BLaER1 (cell line): ENCODE measurements at regions not wholly inside any gene's neighbourhood (a gene's known extent, or its start where the extent isn't known, plus 50 kb on each side); places are given as distances from the start of the nearest gene placed in this dataset.
"Not testable (repeated sequence)": the region's sequence is repeated elsewhere in the genome, so short reads cannot be mapped to it uniquely, and the experiment has no call there.

Experiments used
- H3K27ac ChIP-seq: shearing (Covaris generic); formaldehyde crosslinking; 2 replicates; pipeline ENCODE4 v1.8.1; 2022
- H3K27me3 ChIP-seq: shearing (Covaris generic); formaldehyde crosslinking; 2 replicates; pipeline ENCODE4 v1.8.1; 2022
- H3K36me3 ChIP-seq: shearing (Covaris generic); formaldehyde crosslinking; 2 replicates; pipeline ENCODE4 v1.8.1; 2022
- H3K4me1 ChIP-seq: shearing (Covaris generic); formaldehyde crosslinking; 2 replicates; pipeline ENCODE4 v1.8.1; 2022
- H3K4me2 ChIP-seq: shearing (Covaris generic); formaldehyde crosslinking; 2 replicates; pipeline ENCODE4 v1.8.1; 2022
- H3K4me3 ChIP-seq: shearing (Covaris generic); formaldehyde crosslinking; 2 replicates; pipeline ENCODE4 v1.8.1; 2022
- H3K9ac ChIP-seq: shearing (Covaris generic); formaldehyde crosslinking; 2 replicates; pipeline ENCODE4 v1.8.1; 2022
- H3K9me3 ChIP-seq: shearing (Covaris generic); formaldehyde crosslinking; 2 replicates; pipeline ENCODE4 v1.8.1; 2022
- H4K20me1 ChIP-seq: shearing (Covaris generic); formaldehyde crosslinking; 2 replicates; pipeline ENCODE4 v1.8.1; 2022
- Cebpa-rat ChIP-seq: shearing (Covaris generic); IDR thresholded peaks from 2 replicates; pipeline ENCODE4 v1.8.1; 2022

GRCh38 chr21:15119486-15119885 lies 54.7 kb upstream of the NRIP1 start:
- no peaks in the 10 kb centered on the region for H4K20me1 ChIP-seq
- peaks cover 34% of the 10 kb centered on the region for H3K4me1 ChIP-seq
- TF ChIP-seq Cebpa-rat: no peak
- H3K9me3 ChIP-seq: 0 out of 2 replicates have a peak, but pooled peaks cover 4% of the 10 kb centered on the region
- H3K4me2 ChIP-seq: peak overlapping the region; percentile 72
- peak overlapping the region; percentile 43; the same call in 1 of the 2 replicates for H3K9ac ChIP-seq
- no peaks in the 10 kb centered on the region for H3K36me3 ChIP-seq
- no peak overlapping the region; the same call in 1 of the 2 replicates for H3K27ac ChIP-seq
- H3K27me3 ChIP-seq: no peaks in the 10 kb centered on the region
- no peak overlapping the region for H3K4me3 ChIP-seq

DNA sequence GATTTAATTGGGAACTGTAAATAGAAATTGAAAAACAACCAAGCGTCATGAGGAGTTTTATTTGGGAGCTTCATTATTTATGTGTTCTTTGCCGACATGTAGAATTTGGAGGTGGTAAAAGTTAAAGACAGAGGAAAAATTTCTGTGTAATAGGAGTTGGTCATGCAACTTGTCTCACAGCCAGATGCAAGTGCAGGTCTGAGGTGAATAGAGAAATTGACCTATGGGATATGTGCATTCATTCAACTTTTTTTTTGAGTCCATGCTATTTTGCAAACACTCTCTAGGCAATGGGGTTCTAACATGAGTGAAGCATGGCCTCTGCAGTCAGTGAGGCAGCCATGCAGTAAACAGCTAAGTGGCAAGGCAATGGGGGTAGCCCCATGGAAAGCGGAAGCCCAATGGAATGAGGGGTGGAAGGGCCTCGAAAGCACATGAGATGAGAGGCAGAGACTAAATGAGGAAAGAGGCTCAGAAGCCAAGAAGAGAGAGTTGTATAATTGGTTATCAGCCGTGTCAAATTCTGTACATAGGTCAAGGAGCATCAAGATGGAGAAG lies 56.4 kb upstream of the NRIP1 start:
- Histone ChIP-seq H4K20me1 (no peaks in the 10 kb centered on the region), H3K36me3 (no peaks in the 10 kb centered on the region), H3K4me2 (no peak overlapping the region), H3K4me1 (peaks cover 36% of the 10 kb centered on the region), H3K9ac (no peak overlapping the region), H3K4me3 (no peak overlapping the region), H3K9me3 (0 out of 2 replicates have a peak, but pooled peaks cover 10% of the 10 kb centered on the region), H3K27ac (no peak overlapping the region), H3K27me3 (no peaks in the 10 kb centered on the region)
- no peak for TF ChIP-seq Cebpa-rat

DNA sequence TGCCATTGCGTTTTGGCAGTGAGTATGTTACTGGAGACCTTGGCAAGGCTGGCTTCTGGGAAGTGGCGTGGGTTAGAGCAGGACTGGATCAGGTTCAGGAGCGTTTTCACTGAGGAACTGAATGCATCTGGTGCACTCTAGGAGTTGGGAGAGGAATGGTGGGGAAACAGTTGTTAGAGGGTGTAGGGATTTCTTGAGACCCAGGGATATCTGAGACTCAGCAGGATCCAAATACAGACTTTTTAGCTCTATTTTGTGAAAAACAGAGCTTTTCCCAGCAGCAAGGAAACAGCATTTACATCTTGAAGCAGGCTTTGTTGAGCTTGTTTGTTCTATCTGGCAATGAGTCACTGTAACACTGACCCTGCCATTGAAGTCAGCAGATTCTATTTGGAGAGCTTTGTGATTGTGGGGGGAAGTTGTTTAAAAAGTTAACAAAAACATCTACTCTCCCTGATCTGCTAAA lies 56.9 kb upstream of the NRIP1 start:
- no peak for TF ChIP-seq Cebpa-rat
- H4K20me1 ChIP-seq: no peaks in the 10 kb centered on the region

GRCh38 chr21:15122241-15122640 lies 57.4 kb upstream of the NRIP1 start:
- TF ChIP-seq Cebpa-rat: no peak
- Histone ChIP-seq H3K27me3 (no peaks in the 10 kb centered on the region), H3K27ac (no peak overlapping the region), H3K4me2 (peak overlapping the region; percentile 31; the same call in 1 of the 2 replicates), H3K4me3 (no peak overlapping the region), H3K36me3 (no peaks in the 10 kb centered on the region), H3K4me1 (peaks cover 36% of the 10 kb centered on the region), H3K9me3 (peaks cover 16% of the 10 kb centered on the region; the same call in 1 of the 2 replicates), H4K20me1 (no peaks in the 10 kb centered on the region), H3K9ac (no peak overlapping the region)

More for the DNA sequence above, 56.9 kb upstream of the NRIP1 start:
- Histone ChIP-seq H3K9ac (no peak overlapping the region), H3K4me1 (peaks cover 36% of the 10 kb centered on the region), H3K4me2 (peak overlapping the region; percentile 31; the same call in 1 of the 2 replicates), H3K27ac (no peak overlapping the region), H3K9me3 (0 out of 2 replicates have a peak, but pooled peaks cover 12% of the 10 kb centered on the region), H3K36me3 (no peaks in the 10 kb centered on the region), H3K4me3 (no peak overlapping the region), H3K27me3 (no peaks in the 10 kb centered on the region)

DNA sequence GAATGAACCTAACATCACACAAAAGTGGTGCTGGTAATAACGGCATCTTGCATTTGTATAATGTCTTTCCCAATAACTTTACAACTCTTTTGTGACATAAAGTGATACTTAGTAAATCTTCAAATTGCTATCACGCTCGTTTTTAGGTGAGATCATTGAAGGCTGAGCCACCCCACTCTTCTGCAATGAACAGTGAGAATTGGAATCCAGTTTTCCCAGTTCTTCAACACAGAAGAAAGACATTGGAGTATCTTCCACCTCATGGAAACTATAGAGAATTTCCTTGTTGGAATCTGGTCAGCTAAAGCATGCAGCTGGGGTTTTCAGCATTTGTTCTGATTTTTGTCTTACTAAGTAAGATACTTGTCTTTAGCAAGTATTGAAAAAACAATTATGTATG lies 59.9 kb upstream of the NRIP1 start:
- no peak overlapping the region for H3K27ac ChIP-seq
- H3K4me2 ChIP-seq: 0 out of 2 replicates have a peak overlapping the region, but pooled peaks have one; percentile 24
- H3K9me3 ChIP-seq: peaks cover 20% of the 10 kb centered on the region
- H4K20me1 ChIP-seq: no peaks in the 10 kb centered on the region
- no peak for TF ChIP-seq Cebpa-rat
- H3K9ac ChIP-seq: no peak overlapping the region
- peaks cover 22% of the 10 kb centered on the region for H3K4me1 ChIP-seq
- H3K4me3 ChIP-seq: no peak overlapping the region
- H3K36me3 ChIP-seq: no peaks in the 10 kb centered on the region
- H3K27me3 ChIP-seq: no peaks in the 10 kb centered on the region

DNA sequence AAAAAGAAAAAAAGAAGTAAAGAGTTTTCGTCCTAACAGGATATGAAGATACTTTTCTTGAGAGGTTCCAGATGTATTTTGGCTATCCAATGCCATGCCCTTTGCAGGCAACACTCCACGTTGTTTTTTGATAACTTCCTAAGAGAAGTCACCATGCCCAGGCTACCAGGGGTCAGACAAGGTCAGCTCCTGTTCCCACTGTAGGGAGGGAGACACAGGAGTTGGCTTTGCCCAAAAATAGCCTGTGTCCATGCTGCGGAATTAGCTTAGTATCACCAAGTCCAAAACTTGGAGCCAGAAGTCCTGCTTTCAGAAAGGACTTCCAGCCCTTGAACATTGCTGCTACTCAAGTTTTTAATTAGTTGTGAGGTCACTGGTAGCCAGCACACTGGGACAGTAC lies 62.1 kb upstream of the NRIP1 start:
- no peaks in the 10 kb centered on the region for H3K36me3 ChIP-seq
- no peak overlapping the region for H3K27ac ChIP-seq
- H3K9ac ChIP-seq: no peak overlapping the region
- H3K4me3 ChIP-seq: no peak overlapping the region
- H3K4me1 ChIP-seq: peaks cover 19% of the 10 kb centered on the region
- peaks cover 22% of the 10 kb centered on the region for H3K9me3 ChIP-seq
- H4K20me1 ChIP-seq: no peaks in the 10 kb centered on the region
- H3K4me2 ChIP-seq: no peak overlapping the region
- H3K27me3 ChIP-seq: no peaks in the 10 kb centered on the region
- TF ChIP-seq Cebpa-rat: no peak

GRCh38 chr21:15127437-15127836 lies 62.6 kb upstream of the NRIP1 start:
- Histone ChIP-seq H3K4me1 (peaks cover 14% of the 10 kb centered on the region; the same call in 1 of the 2 replicates), H3K9me3 (peaks cover 27% of the 10 kb centered on the region), H3K36me3 (no peaks in the 10 kb centered on the region), H4K20me1 (no peaks in the 10 kb centered on the region), H3K4me2 (no peak overlapping the region), H3K9ac (no peak overlapping the region), H3K27me3 (no peaks in the 10 kb centered on the region), H3K27ac (no peak overlapping the region), H3K4me3 (no peak overlapping the region)
- TF ChIP-seq Cebpa-rat: no peak

DNA sequence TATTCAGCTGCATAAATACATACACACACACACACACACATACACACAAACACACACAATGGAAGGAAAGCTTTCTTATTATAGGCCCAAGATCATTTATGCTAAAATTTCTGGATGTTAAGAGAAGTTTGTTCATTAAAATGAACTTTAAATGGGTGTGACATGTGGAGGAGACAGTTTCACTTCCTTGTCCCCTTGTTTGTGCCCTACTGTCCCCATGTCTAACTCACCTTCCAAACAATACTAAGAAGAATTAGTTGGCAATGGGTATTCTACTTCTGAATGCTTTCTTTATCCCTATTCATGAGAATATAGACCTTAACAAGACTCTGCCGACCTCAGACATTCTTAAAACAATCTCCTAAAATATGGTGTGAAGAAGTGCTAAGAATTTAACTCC lies 63.5 kb upstream of the NRIP1 start:
- TF ChIP-seq Cebpa-rat: no peak
- Histone ChIP-seq H3K4me1 (peaks cover 12% of the 10 kb centered on the region; the same call in 1 of the 2 replicates), H3K36me3 (no peaks in the 10 kb centered on the region), H3K27ac (no peak overlapping the region), H3K4me2 (no peak overlapping the region), H4K20me1 (no peaks in the 10 kb centered on the region), H3K9me3 (peaks cover 35% of the 10 kb centered on the region), H3K9ac (no peak overlapping the region), H3K27me3 (no peaks in the 10 kb centered on the region), H3K4me3 (no peak overlapping the region)

GRCh38 chr21:15128714-15129113 lies 63.9 kb upstream of the NRIP1 start:
- H4K20me1 ChIP-seq, H3K27ac ChIP-seq, H3K27me3 ChIP-seq, H3K36me3 ChIP-seq, H3K9ac ChIP-seq, H3K4me3 ChIP-seq, H3K4me2 ChIP-seq: not testable (repeated sequence)
- Histone ChIP-seq H3K9me3 (peaks cover 38% of the 10 kb centered on the region), H3K4me1 (peaks cover 13% of the 10 kb centered on the region)

DNA sequence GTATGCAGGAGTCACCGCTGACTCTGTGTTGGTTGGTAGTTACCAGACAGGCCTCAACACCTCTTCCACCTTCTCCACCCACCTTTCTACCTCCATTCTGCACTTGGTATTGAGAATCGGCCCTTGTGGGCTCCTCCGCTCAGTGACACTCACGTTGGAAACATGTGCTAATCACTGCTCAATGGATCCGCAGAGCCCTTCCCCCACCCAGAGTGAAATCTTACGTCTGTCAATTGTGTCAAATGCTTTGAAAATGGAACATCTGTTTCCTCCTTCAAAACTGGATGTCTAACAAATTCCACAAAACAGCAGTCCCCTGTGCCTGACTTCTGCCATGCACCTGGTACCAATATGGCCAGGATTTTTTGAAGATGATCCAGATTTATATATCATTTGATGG lies 65.5 kb upstream of the NRIP1 start:
- H3K4me1 ChIP-seq: peaks cover 20% of the 10 kb centered on the region
- no peaks in the 10 kb centered on the region for H3K36me3 ChIP-seq
- no peak overlapping the region for H3K4me2 ChIP-seq
- peaks cover 38% of the 10 kb centered on the region for H3K9me3 ChIP-seq
- H3K27me3 ChIP-seq: no peaks in the 10 kb centered on the region
- no peak overlapping the region for H3K27ac ChIP-seq
- TF ChIP-seq Cebpa-rat: no peak
- H4K20me1 ChIP-seq: no peaks in the 10 kb centered on the region
- no peak overlapping the region for H3K9ac ChIP-seq
- H3K4me3 ChIP-seq: no peak overlapping the region
